ENCODE measurements at regions not wholly inside any gene's neighbourhood (a gene's known extent, or its start where the extent isn't known, plus 50 kb on each side); places are given as distances from the start of the nearest gene placed in this dataset.

DNA sequence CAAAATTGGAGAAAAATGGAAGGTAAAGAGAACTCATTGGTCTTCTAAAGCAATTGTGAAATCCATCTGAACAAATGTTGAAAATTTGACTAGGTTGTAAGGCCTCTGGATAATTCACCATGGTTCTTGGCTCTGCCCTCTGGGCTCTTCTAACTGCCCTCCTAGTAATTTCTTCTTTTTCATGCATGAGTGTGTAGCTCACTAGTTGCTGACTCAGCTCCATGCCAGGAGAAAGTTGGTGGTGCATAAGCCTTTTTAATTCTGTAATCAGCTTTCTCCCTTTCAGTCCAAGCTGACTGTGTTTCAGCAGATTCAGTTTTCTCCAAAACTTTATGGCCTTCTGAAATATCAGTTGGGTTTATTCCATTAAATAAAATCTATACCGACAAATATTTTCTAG, 877.8 kb upstream of the ATXN7L3B start:
- TF ChIP-seq CEBPB (IDR thresholded peaks at IDR 0.05): no peak
- no peak for TF ChIP-seq CREB1 (IDR thresholded peaks at IDR 0.05; ENCODE audit: low read depth)
- TF ChIP-seq EP300 (IDR thresholded peaks at IDR 0.05; ENCODE audit: borderline replicate concordance): no peak
- TF ChIP-seq ZBTB7A (IDR thresholded peaks at IDR 0.05; ENCODE audit: low read depth): no peak
- TF ChIP-seq REST (IDR thresholded peaks at IDR 0.05; ENCODE audit: low read depth): no peak
- TF ChIP-seq YY1 (IDR thresholded peaks at IDR 0.05; ENCODE audit: low read depth): no peak
- TF ChIP-seq NFIC (IDR thresholded peaks at IDR 0.05): no peak
- TF ChIP-seq EGR1 (IDR thresholded peaks at IDR 0.05): no peak
- no peak for TF ChIP-seq TCF12 (IDR thresholded peaks at IDR 0.05; ENCODE audit: low read depth)
- no peak for TF ChIP-seq FOXM1 (IDR thresholded peaks at IDR 0.05; ENCODE audit: borderline replicate concordance, low read depth)
- TF ChIP-seq USF1 (IDR thresholded peaks at IDR 0.05): no peak
- no peak for TF ChIP-seq TEAD4 (IDR thresholded peaks at IDR 0.05)
- TF ChIP-seq RAD21 (IDR thresholded peaks at IDR 0.05; ENCODE audit: low read depth): no peak
- TF ChIP-seq TAF1 (IDR thresholded peaks at IDR 0.05; ENCODE audit: low read depth): no peak

DNA sequence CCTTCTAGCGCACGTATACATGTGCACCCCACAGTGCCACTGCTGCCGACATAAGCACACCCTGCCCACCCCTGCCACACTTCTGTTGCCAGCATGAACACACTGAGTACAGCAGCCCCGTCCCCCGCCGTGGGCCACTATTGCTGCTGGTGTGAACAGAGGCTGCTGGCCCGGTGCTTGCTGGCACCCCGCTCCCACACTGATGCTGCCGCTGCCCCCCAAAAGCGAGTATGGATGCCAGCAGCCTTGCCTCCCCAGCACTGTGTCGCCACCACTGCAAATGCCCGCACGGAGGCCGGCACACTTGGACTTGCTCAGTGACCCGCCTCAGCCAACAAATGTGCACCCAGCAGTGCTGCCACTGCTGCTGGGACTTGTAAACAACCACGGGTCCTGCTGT, 872.4 kb upstream of the ATXN7L3B start:
- TF ChIP-seq TEAD4 (IDR thresholded peaks at IDR 0.05): no peak
- TF ChIP-seq RAD21 (IDR thresholded peaks at IDR 0.05; ENCODE audit: low read depth): no peak
- no peak for TF ChIP-seq TAF1 (IDR thresholded peaks at IDR 0.05; ENCODE audit: low read depth)
- no peak for TF ChIP-seq YY1 (IDR thresholded peaks at IDR 0.05; ENCODE audit: low read depth)
- TF ChIP-seq REST (IDR thresholded peaks at IDR 0.05; ENCODE audit: low read depth): no peak
- no peak for TF ChIP-seq TCF12 (IDR thresholded peaks at IDR 0.05; ENCODE audit: low read depth)
- TF ChIP-seq CEBPB (IDR thresholded peaks at IDR 0.05): no peak
- TF ChIP-seq ZBTB7A (IDR thresholded peaks at IDR 0.05; ENCODE audit: low read depth): no peak
- no peak for TF ChIP-seq USF1 (IDR thresholded peaks at IDR 0.05)
- TF ChIP-seq EGR1 (IDR thresholded peaks at IDR 0.05): no peak

- TF ChIP-seq CEBPB (IDR thresholded peaks at IDR 0.05) (no peak), FOXM1 (IDR thresholded peaks at IDR 0.05; ENCODE audit: borderline replicate concordance, low read depth) (no peak), USF1 (IDR thresholded peaks at IDR 0.05) (no peak)
Measured at GRCh38 chr12:73677520-73678291, 859.9 kb upstream of the ATXN7L3B start.

DNA sequence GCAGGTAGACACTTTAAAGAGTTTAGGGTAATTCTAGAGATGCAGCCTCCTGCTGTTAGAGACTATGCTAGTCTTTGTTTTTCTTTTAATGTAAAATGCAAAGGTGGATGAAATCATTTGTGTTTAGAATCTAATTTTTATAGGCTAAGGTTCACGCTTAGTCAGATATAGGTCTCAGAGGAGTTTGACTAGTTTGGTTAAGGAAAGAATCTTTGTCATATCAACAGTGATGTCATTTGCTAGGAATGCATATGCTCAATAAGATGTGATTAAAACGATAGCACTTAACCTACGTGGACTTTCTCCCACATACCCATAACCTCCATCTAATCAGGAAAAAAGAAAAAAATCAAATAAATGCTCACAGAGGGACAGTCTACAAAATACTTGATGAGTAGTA, 859.3 kb upstream of the ATXN7L3B start:
- TF ChIP-seq YY1 (IDR thresholded peaks at IDR 0.05; ENCODE audit: low read depth) (no peak), NFIC (IDR thresholded peaks at IDR 0.05) (no peak), TEAD4 (IDR thresholded peaks at IDR 0.05) (no peak), FOXM1 (IDR thresholded peaks at IDR 0.05; ENCODE audit: borderline replicate concordance, low read depth) (no peak), EP300 (IDR thresholded peaks at IDR 0.05; ENCODE audit: borderline replicate concordance) (no peak)

DNA sequence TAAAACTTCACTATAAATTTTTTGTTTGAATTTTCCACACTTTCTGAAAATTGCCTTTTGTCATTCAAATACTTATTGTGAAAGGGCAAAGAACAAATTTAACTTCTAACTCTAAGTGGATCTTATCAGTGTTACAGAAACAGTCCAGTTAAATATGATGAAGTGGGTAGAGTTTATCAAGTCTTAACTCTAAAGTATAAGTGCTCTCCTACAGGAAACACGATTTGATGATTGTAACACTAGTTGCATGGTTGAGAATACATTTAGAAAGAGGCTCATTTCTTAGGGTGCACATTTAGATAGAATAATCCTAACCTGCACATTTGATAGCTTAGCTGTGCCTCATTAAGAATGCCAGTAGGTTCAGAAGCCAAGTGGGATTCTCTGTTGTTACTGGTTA, 838.3 kb upstream of the ATXN7L3B start:
- no peak for TF ChIP-seq ZBTB7A (IDR thresholded peaks at IDR 0.05; ENCODE audit: low read depth)
- TF ChIP-seq YY1 (IDR thresholded peaks at IDR 0.05; ENCODE audit: low read depth): no peak
- TF ChIP-seq REST (IDR thresholded peaks at IDR 0.05; ENCODE audit: low read depth): no peak
- no peak for TF ChIP-seq CEBPB (IDR thresholded peaks at IDR 0.05)
- no peak for TF ChIP-seq TAF1 (IDR thresholded peaks at IDR 0.05; ENCODE audit: low read depth)
- TF ChIP-seq, protein P1, sequence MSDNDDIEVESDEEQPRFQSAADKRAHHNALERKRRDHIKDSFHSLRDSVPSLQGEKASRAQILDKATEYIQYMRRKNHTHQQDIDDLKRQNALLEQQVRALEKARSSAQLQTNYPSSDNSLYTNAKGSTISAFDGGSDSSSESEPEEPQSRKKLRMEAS (IDR thresholded peaks at IDR 0.05): no peak
- TF ChIP-seq USF1 (IDR thresholded peaks at IDR 0.05): no peak
- no peak for TF ChIP-seq EP300 (IDR thresholded peaks at IDR 0.05; ENCODE audit: borderline replicate concordance)
- no peak for TF ChIP-seq TEAD4 (IDR thresholded peaks at IDR 0.05)
- no peak for TF ChIP-seq RAD21 (IDR thresholded peaks at IDR 0.05; ENCODE audit: low read depth)
- no peak for TF ChIP-seq TCF12 (IDR thresholded peaks at IDR 0.05; ENCODE audit: low read depth)
- no peak for TF ChIP-seq FOXM1 (IDR thresholded peaks at IDR 0.05; ENCODE audit: borderline replicate concordance, low read depth)
- TF ChIP-seq NFIC (IDR thresholded peaks at IDR 0.05): no peak
- TF ChIP-seq CREB1 (IDR thresholded peaks at IDR 0.05; ENCODE audit: low read depth): no peak
- no peak for TF ChIP-seq EGR1 (IDR thresholded peaks at IDR 0.05)

Measured in Ishikawa (cell line).